ENCODE measurements at regions not wholly inside any gene's neighbourhood (a gene's known extent, or its start where the extent isn't known, plus 50 kb on each side); places are given as distances from the start of the nearest gene placed in this dataset.
"Not testable (repeated sequence)": the region's sequence is repeated elsewhere in the genome, so short reads cannot be mapped to it uniquely, and the experiment has no call there.

- DNase-seq = no peak
Observed at GRCh38 chr7:114273218-114273617, 141.4 kb upstream of the FOXP2 start.

DNA sequence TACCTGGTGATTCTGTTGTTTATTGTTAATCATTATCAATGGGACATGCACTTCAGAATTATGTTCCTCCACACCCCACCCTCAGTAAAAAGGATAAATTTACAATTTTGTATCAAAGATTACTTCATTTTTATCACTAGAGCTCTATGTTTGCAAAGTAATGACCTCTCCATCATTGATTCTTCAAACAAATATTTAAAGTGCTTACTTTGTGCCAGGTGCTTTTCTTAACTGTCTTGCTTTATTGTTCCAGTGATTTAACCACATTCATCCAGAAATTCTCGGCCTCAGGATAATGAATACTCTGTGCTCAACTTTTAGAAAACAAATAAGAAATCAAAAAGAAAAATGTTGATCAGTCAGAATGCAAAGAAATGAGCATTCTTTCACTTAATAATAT, 144.9 kb upstream of the FOXP2 start:
- DNase-seq = no peak

DNA sequence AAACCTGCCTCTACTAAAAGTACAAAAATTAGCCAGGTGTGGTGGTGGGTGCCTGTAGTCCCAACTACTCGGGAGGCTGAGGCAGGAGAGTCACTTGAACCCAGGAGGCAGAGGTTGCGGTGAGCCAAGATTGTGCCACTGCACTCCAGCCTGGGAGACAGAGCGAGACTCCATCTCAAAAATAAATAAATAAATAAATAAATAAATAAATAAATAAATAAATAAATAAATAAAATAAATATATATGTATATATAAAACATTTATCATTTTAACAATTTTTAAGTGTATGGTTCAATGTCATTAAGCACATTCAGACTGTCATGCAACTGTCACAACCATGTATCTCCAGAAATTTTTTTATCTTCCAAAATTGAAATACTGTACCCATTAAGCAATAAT, 147.1 kb upstream of the FOXP2 start:
- DNase-seq = not testable (repeated sequence)

- DNase-seq = no peak
Observed at GRCh38 chr7:114264023-114264422, 150.6 kb upstream of the FOXP2 start.

- DNase-seq = no peak
Observed at GRCh38 chr7:114263219-114263618, 151.4 kb upstream of the FOXP2 start.

DNA sequence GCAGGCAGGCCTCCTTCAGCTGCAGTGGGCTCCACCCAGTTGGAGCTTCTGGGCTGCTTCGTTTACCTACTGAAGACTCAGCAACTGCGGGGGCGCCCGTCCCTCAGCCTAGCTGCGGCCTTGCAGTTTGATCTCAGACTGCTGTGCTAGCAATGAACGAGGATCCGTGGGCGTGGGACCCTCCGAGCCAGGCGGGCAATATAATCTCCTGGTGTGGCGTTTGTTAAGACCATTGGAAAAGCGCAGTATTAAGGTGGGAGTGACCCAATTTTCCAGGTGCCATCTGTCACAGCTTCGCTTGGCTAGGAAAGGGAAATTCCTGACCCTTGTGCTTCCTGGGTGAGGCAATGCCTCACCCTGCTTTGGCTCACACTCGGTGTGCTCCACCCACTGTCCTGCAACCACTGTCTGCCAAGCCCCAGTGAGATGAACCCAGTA, 159.2 kb upstream of the FOXP2 start:
- no peak for DNase-seq

DNA sequence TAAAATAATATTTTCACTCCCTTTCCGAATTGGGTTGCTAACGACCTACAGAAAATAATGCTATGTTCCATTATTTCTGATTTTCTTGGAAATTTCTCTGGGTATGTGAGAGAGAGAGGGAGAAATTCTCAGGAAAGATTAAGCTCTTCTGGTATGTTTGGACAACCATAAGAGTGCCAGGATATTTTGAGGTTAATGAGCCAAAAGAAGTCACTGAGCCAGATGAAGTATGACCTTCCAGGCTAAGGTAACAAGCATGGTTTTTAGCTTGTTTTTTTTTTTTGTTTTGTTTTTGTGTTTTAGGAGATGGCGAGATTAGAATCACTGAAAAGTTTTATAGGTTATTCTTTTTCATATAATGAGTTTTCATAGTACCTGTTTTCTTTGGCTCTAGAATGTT, 171.0 kb upstream of the FOXP2 start:
- no peak for DNase-seq

DNA sequence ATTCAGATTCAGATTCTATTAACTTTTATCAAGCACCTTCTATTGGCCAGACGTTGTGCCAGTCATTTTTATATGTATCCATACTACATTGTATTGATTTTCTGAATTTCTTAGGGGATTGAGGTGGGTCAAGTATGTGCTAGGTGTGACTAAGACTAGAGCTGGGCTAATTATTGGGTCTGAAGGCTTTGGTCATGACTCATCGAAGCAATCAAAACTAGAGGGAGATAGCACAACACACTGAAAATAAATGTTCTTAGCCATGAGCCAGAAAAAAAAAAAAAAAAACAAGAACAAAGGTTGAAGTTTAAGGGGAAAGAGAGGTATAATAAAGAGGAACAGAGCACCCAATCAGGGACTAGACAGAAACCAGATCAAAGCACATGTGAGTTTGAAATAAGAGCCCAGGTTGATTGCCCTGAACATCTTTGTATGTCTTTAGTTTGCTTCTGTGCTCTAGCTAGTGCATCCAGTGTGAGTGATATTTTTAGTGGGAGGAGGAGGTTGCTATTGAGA, 171.6 kb upstream of the FOXP2 start:
- DNase-seq = no peak

GRCh38 chr7:114229246-114229645, 185.4 kb upstream of the FOXP2 start:
- DNase-seq = no peak

GRCh38 chr7:114225784-114226183, 188.8 kb upstream of the FOXP2 start:
- DNase-seq = no peak

DNA sequence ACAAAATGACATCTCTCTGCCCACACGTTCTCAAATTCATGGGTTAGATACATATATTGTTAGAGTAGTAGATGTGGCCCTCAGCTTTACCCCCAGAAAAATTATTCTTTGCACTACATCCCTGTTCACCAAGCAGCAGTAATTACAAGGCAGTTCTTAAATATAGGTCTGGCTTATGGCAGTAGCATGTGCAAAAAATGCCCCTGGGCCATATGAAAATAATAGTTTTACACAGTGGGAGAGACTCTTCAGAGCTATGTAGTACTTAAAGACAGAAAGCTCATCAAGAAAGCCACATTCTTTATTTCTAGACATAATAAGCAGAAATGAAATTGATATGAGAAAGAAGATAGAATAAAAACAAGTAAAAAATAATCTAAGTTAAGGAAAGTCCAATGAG, 196.3 kb upstream of the FOXP2 start:
- DNase-seq = no peak

- no peak for DNase-seq
Observed at GRCh38 chr7:114217026-114217806, 197.4 kb upstream of the FOXP2 start.

DNA sequence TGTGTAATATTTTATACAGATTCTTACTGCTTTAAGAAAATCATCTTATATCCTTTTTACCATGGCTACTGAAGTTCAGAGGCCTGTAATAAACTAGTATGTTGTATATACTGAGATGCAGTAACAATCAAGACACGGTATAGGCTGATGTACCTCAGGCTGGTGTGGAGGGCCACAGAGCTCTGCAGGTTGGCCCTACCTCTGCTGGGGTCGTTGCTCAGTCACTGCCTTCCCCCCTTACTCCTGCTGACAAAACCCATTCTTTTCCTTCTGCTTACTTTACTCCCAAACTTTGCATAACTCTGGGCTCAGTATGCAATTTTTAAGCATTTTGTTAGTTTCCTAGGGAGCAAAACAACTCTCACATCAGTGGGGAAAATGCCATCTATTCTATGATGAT, 200.1 kb upstream of the FOXP2 start:
- DNase-seq = no peak

DNA sequence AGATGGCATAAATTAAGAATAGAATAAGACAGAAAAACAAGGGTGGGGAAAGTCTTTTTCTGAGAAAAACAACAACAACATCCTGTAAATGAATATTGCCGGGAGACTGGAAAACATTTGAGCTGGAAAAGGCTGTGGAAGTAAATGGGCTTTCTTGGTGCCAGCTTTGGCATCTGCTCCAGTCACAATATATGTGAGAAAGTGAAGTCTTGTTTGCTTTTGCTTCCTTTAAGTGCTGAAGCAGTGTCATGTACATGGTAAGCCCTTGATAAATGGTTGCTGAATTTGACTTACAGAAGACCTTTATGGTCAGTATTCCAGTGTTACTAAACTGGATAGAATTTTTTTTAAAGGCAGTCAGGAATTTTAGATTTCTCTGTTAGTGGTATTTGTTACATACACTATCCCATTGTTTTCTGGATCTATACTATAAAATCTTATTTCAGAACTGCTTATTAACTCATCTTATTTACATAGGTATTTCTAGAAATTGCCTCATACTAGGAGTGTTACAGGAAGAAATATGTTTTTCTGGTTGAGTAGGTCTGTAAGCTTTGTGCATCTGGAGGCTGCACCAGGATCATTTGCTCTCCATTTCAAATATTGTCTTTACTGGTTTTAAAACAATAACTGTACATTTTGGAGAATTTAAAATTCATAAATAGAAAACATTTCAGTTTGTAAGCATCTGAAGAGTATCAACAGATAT, 201.7 kb upstream of the FOXP2 start:
- no peak for DNase-seq

GRCh38 chr7:114209968-114210367, 204.6 kb upstream of the FOXP2 start:
- DNase-seq = no peak

- no peak for DNase-seq
Observed at GRCh38 chr7:114206688-114207087, 207.9 kb upstream of the FOXP2 start.

DNA sequence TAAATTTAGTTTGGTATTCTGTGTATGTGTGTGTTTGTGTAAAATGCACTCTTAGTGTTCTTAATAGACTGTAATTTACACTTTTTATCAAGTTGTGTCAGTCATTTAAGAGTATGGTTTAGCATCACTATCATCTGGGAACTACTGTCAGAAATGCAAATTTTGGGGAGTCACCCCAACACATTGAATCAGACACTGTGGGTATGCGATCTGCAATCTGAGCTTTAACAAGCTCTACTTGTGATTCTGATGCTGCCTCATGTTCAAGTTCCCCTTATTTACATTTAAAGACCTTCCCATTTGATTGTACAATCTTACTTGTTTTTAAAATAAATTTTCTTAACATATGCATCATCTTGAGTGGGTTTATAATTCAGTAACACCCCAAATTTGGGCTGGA, 218.1 kb upstream of the FOXP2 start:
- no peak for DNase-seq

DNA sequence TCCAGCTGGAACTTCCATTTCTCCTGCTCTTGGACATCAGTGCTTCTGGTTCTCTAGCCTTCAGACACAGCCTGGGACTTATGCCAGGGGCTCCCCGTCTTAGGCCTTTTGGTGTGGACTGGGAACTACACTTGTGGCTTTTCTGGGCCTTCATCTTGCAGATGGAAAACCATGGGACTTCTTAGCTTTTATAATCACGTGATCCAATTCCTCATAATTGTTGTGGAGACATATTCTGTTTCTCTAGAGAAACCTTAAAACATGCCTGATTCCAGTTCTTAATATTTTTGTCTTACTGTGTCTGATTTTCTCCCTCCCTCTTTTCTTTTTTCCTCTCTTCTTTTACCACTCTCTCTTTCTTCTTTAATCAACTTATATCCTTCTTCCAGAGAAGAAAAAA, 224.2 kb upstream of the FOXP2 start:
- DNase-seq = no peak

- DNase-seq = no peak
Observed at GRCh38 chr7:114183311-114184088, 231.1 kb upstream of the FOXP2 start.

- DNase-seq = no peak
Observed at GRCh38 chr7:114182837-114183236, 231.8 kb upstream of the FOXP2 start.

GRCh38 chr7:114181280-114181679, 233.3 kb upstream of the FOXP2 start:
- no peak for DNase-seq

DNA sequence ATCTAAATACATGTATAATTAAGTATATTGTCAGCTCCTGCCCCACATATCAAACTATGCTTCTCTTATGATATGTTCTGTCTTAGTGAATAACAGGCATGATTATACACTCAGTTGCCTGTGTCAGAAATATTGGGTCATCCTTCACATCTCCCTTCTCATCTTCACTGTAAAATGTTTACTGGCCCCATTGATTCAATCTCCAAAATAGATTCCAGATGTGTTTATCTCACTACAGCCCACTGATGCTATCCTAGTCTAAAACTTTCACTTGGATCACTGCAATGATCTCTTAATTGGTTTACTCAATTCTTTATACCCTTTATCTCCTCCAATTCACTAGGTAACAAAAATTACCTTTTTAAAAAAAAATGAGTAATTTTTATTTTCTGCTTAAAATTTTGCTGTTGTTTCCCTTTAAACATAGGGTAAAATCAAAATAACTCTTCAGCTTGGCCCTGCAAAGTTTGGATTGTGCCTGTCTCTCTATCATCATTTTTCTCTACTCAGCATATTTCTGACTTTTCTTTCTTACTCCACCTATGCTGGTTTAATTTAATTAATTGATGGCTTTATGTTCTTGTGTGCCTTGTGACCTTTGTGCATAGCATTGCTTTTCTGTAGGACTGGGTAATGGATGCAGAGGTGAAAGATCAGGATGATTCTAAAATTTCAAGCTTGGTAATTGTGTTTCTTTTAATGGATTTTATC, 233.9 kb upstream of the FOXP2 start:
- DNase-seq = no peak

DNA sequence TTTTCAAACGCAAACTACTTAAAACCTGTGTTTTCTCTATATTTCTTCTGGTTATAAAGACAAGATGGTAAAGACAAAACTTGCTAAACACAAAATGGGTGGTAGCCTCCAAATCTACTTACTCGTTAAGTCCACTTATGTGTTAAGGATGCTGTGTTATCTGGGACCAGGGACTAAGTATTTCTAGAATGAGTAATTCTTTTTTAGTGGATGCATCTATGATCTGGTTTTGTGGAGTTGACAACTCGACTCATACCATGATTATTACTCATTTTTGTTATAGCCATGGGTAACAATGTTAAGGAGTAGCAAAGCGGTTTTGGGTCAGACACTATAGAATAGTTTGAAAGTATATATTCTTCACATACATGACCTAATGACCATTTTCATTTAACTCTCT, 239.5 kb upstream of the FOXP2 start:
- no peak for DNase-seq
